Heart left ventricle (tissue), 16 donors: ENCODE measurements at regions not wholly inside any gene's neighbourhood (a gene's known extent, or its start where the extent isn't known, plus 50 kb on each side); places are given as distances from the start of the nearest gene placed in this dataset.

Experiments
- ATAC-seq, 4 donors: fragments of 200-7000 bp; cut with Tn5 transposase; one replicate each; pipeline ENCODE4 v1.9.1; 2020 to 2022; ENCODE audit warnings: moderate library complexity in 4 of 4, mild to moderate bottlenecking in 3 of 4, moderate number of reproducible peaks in 1 of 4
- DNase-seq, 5 donors: peaks; one replicate each; pipeline ENCODE4 v3.0.0-alpha.2; 2020
- H3K27ac ChIP-seq, 12 donors: fragments of 200-600 bp; sonication (generic) in 4 of 12; one replicate each; pipeline versions ENCODE4 v1.5.0 to v1.8.0; 2016 to 2022; ENCODE audit warnings: mild to moderate bottlenecking in 2 of 12
- H3K27me3 ChIP-seq, 9 donors: fragments of 200-600 bp; sonication (generic) in 2 of 9; one replicate each; pipeline versions ENCODE4 v1.5.1 to v1.8.0; 2016 to 2022; ENCODE audit warnings: mild to moderate bottlenecking in 3 of 9
- H3K36me3 ChIP-seq, 9 donors: fragments of 200-600 bp; sonication (generic) in 2 of 9; one replicate each; pipeline versions ENCODE4 v1.5.0 to v1.8.0; 2018 to 2022; ENCODE audit warnings: mild to moderate bottlenecking in 2 of 9
- H3K4me1 ChIP-seq, 12 donors: fragments of 200-600 bp; sonication (generic) in 4 of 12; one replicate each; pipeline versions ENCODE4 v1.5.0 to v1.8.0; 2016 to 2022; ENCODE audit warnings: mild to moderate bottlenecking in 3 of 12
- H3K4me3 ChIP-seq, 12 donors: fragments of 200-600 bp; sonication (generic) in 4 of 12; one replicate each; pipeline versions ENCODE4 v1.5.0 to v1.8.0; 2017 to 2022; ENCODE audit warnings: mild to moderate bottlenecking in 9 of 12, moderate library complexity in 4 of 12
- H3K9me3 ChIP-seq, 12 donors: fragments of 200-600 bp; sonication (generic) in 4 of 12; one replicate each; pipeline versions ENCODE4 v1.5.0 to v1.8.0; 2016 to 2022; ENCODE audit warnings: mild to moderate bottlenecking in 1 of 12
- CTCF ChIP-seq, 12 donors: fragments of 200-600 bp; sonication (generic) in 4 of 12; IDR thresholded peaks; one replicate each; pipeline versions ENCODE4 v1.5.0 to v1.8.0; 2018 to 2022; ENCODE audit warnings: antibody characterized with exemption in 12 of 12, mild to moderate bottlenecking in 5 of 12
- POLR2A ChIP-seq, 2 donors: fragments of 450-650 bp; IDR thresholded peaks; one replicate each; pipeline ENCODE4 v1.6.1; 2017; ENCODE audit warnings: antibody characterized with exemption in 2 of 2, mild to moderate bottlenecking in 2 of 2, moderate library complexity in 2 of 2
- WGBS, 4 donors: extraction: QIAGEN DNeasy Blood & Tissue Kit in 2 of 4; methylation state at CpG; one replicate each; pipeline versions ENCODE4 v1.1.5 to v1.1.7; 2013 to 2018; 5-methylcytosine and 5-hydroxymethylcytosine counted together
- intact Hi-C, 10 donors: fragments of 100-400 bp; cut with DNase I; formaldehyde crosslinking; loops; one replicate each; pipeline versions ENCODE4 v1.11.1 to v1.14.2; 2022
- donor health status: ischemic (EF 13 %, LVEDD 7.1; RV severe dilation, severe dysfunction).
- donor health status: healthy with polysubstance abuse.
- donor health status: DM: no; HTN: yes; CAD: no.
- donor health status: DM: no; HTN: no; CAD: no.
- donor health status: ischemic (EF 25% LVEDD 6.9; RV normal size, moderate dysfunction).
- donor health status: ischemic (EF 25% LVEDD 5.7; RV mildly dilated, moderate dysfunction).
- donor health status: healthy.
- donor health status: DM: yes; HTN: yes; CAD: no.
- donor health status: ischemic (EF 35%, LVEDD 5.7; RV mildly dilated, moderate dysfunction).
- donor health status: nonischemic (EF 11% LVEDD 7.7; RV severe dilation, severe dysfunction).
- donor health status: DM: yes; HTN: yes; CAD: no.
- donor health status: PGD.
- donor health status: ischemic (EF 29% LVEDD 5.4; RV normal size, mild dysfunction).
- donor health status: nonischemic (EF 23%, LVEDD 6.1; RV moderate dilation, normal function).

GRCh38 chr10:121357401-121357800 is 240.8 kb downstream of the FGFR2 start:
- H3K27ac ChIP-seq: no peak overlapping the region
- no peak overlapping the region for H3K4me3 ChIP-seq
- no peaks in the 10 kb centered on the region for H3K36me3 ChIP-seq
- no peak for ATAC-seq
- H3K4me1 ChIP-seq: no peaks in the 10 kb centered on the region
- WGBS, 4 donors: 48 to 52% (median 51%) methylated on average over 6 of the region's 6 CpGs
- intact Hi-C loops: no loop called here
- DNase-seq: no peak
- peaks cover 0 to 2% (median 0%) of the 10 kb centered on the region in 9 donors for H3K27me3 ChIP-seq
- TF ChIP-seq POLR2A (IDR thresholded peaks at IDR 0.05): no peak
- TF ChIP-seq CTCF (IDR thresholded peaks at IDR 0.05): no peak
- no peaks in the 10 kb centered on the region for H3K9me3 ChIP-seq

GRCh38 chr10:121362026-121362425 is 236.2 kb downstream of the FGFR2 start:
- TF ChIP-seq POLR2A (IDR thresholded peaks at IDR 0.05) (no peak), CTCF (IDR thresholded peaks at IDR 0.05) (no peak)

GRCh38 chr10:121365566-121365965 is 232.7 kb downstream of the FGFR2 start:
- WGBS, 4 donors: 94 to 96% (median 96%) methylated on average over 13 to 29 of the region's 29 CpGs
- TF ChIP-seq POLR2A (IDR thresholded peaks at IDR 0.05) (no peak), CTCF (IDR thresholded peaks at IDR 0.05) (no peak)
- intact Hi-C loops: no loop called here
- DNase-seq (no peak), ATAC-seq (no peak)
- no peaks in the 10 kb centered on the region for H3K4me1 ChIP-seq
- no peak overlapping the region for H3K4me3 ChIP-seq
- no peaks in the 10 kb centered on the region for H3K9me3 ChIP-seq
- H3K27ac ChIP-seq: no peak overlapping the region
- H3K27me3 ChIP-seq: peaks cover 0 to 5% (median 0%) of the 10 kb centered on the region in 9 donors
- no peaks in the 10 kb centered on the region for H3K36me3 ChIP-seq

More at GRCh38 chr10:121362026-121362425, 236.2 kb downstream of the FGFR2 start:
- intact Hi-C loops: no loop called here
- H3K4me1 ChIP-seq: no peaks in the 10 kb centered on the region
- ATAC-seq: no peak
- WGBS, 4 donors: 60 to 72% (median 62%) methylated on average over 5 of the region's 5 CpGs
- no peak for DNase-seq
- no peak overlapping the region for H3K4me3 ChIP-seq
- H3K27me3 ChIP-seq: peaks cover 0 to 5% (median 0%) of the 10 kb centered on the region in 9 donors
- no peaks in the 10 kb centered on the region for H3K36me3 ChIP-seq
- H3K9me3 ChIP-seq: no peaks in the 10 kb centered on the region
- no peak overlapping the region for H3K27ac ChIP-seq

- intact Hi-C loops: no loop called here
- 60 to 72% (median 67%) methylated on average over 9 of the region's 9 CpGs for WGBS, 4 donors
- TF ChIP-seq POLR2A (IDR thresholded peaks at IDR 0.05): no peak
- no peak for TF ChIP-seq CTCF (IDR thresholded peaks at IDR 0.05)
Observed at GRCh38 chr10:121368347-121369025, 229.8 kb downstream of the FGFR2 start.

More at GRCh38 chr10:121368347-121369025, 229.8 kb downstream of the FGFR2 start:
- Histone ChIP-seq H3K27ac (no peak overlapping the region), H3K4me3 (no peak overlapping the region), H3K9me3 (no peaks in the 10 kb centered on the region), H3K36me3 (no peaks in the 10 kb centered on the region), H3K27me3 (peaks cover 0 to 5% (median 0%) of the 10 kb centered on the region in 9 donors), H3K4me1 (no peaks in the 10 kb centered on the region)
- ATAC-seq: no peak
- no peak for DNase-seq
